ENCODE measurements at regions not wholly inside any gene's neighbourhood (a gene's known extent, or its start where the extent isn't known, plus 50 kb on each side); places are given as distances from the start of the nearest gene placed in this dataset.
"Not testable (repeated sequence)": the region's sequence is repeated elsewhere in the genome, so short reads cannot be mapped to it uniquely, and the experiment has no call there.

- no peak for TF ChIP-seq CTCF (IDR thresholded peaks at IDR 0.05; ENCODE audit: low read depth, low read length, missing control alignments)
- DNase-seq (ENCODE audit: extremely low read depth, low read depth) = no peak
- H3K4me3 ChIP-seq (replicated peaks; ENCODE audit: low read depth, low read length) = no peak overlapping the region
Observed at GRCh38 chr10:27366769-27367168, 126.2 kb upstream of the ACBD5 start.

- TF ChIP-seq CTCF (IDR thresholded peaks at IDR 0.05; ENCODE audit: low read depth, low read length, missing control alignments) = no peak
- no peak overlapping the region for H3K4me3 ChIP-seq (replicated peaks; ENCODE audit: low read depth, low read length)
- no peak for DNase-seq (ENCODE audit: extremely low read depth, low read depth)
Observed at GRCh38 chr10:27364028-27364427, 123.4 kb upstream of the ACBD5 start.

- peak; percentile 93 for TF ChIP-seq CTCF (IDR thresholded peaks at IDR 0.05; ENCODE audit: low read depth, low read length, missing control alignments)
Observed at GRCh38 chr10:27360581-27361172, 120.1 kb upstream of the ACBD5 start.

GRCh38 chr10:27359792-27360355 lies 119.3 kb upstream of the ACBD5 start:
- DNase-seq (ENCODE audit: extremely low read depth, low read depth) = no peak

More at GRCh38 chr10:27360581-27361172, 120.1 kb upstream of the ACBD5 start:
- no peak overlapping the region for H3K4me3 ChIP-seq (replicated peaks; ENCODE audit: low read depth, low read length)
- DNase-seq (ENCODE audit: extremely low read depth, low read depth) = peak; percentile 47

GRCh38 chr10:27356738-27357137 lies 116.1 kb upstream of the ACBD5 start:
- H3K4me3 ChIP-seq (replicated peaks; ENCODE audit: low read depth, low read length) = no peak overlapping the region
- DNase-seq (ENCODE audit: extremely low read depth, low read depth) = no peak
- no peak for TF ChIP-seq CTCF (IDR thresholded peaks at IDR 0.05; ENCODE audit: low read depth, low read length, missing control alignments)

More at GRCh38 chr10:27359792-27360355, 119.3 kb upstream of the ACBD5 start:
- no peak for TF ChIP-seq CTCF (IDR thresholded peaks at IDR 0.05; ENCODE audit: low read depth, low read length, missing control alignments)
- no peak overlapping the region for H3K4me3 ChIP-seq (replicated peaks; ENCODE audit: low read depth, low read length)

GRCh38 chr10:27355918-27356573 lies 115.4 kb upstream of the ACBD5 start:
- peak; percentile 8 for TF ChIP-seq CTCF (IDR thresholded peaks at IDR 0.05; ENCODE audit: low read depth, low read length, missing control alignments)
- H3K4me3 ChIP-seq (replicated peaks; ENCODE audit: low read depth, low read length) = no peak overlapping the region
- DNase-seq (ENCODE audit: extremely low read depth, low read depth) = no peak

GRCh38 chr10:27354643-27355270 lies 114.2 kb upstream of the ACBD5 start:
- not testable (repeated sequence) for DNase-seq (ENCODE audit: extremely low read depth, low read depth); H3K4me3 ChIP-seq (replicated peaks; ENCODE audit: low read depth, low read length)

- DNase-seq (ENCODE audit: extremely low read depth, low read depth); H3K4me3 ChIP-seq (replicated peaks; ENCODE audit: low read depth, low read length): not testable (repeated sequence)
Observed at GRCh38 chr10:27354100-27354499, 113.5 kb upstream of the ACBD5 start.

All from HFF-Myc (cell line).